Cardiac fibroblast (primary cell): ENCODE measurements at regions not wholly inside any gene's neighbourhood (a gene's known extent, or its start where the extent isn't known, plus 50 kb on each side); places are given as distances from the start of the nearest gene placed in this dataset.
"Not testable (repeated sequence)": the region's sequence is repeated elsewhere in the genome, so short reads cannot be mapped to it uniquely, and the experiment has no call there.

Experiments used
- DNase-seq, 2 donors: peaks; one replicate each; pipeline versions ENCODE4 v3.0.0 to v3.0.0-alpha.2; 2010; ENCODE audit warnings: low read depth in 2 of 2
- H3K4me3 ChIP-seq, 2 donors: replicated peaks in 1 of 2; 1 replicate in 1 of 2; 2 replicates in 1 of 2; pipeline ENCODE4 v1.5.1; 2011; ENCODE audit warnings: low read depth in 2 of 2, low read length in 2 of 2, mild to moderate bottlenecking in 2 of 2, moderate library complexity in 1 of 2
- TF ChIP-seq, protein P1 (sequence below): IDR thresholded peaks from one replicate; pipeline ENCODE4 v1.5.1; 2011; ENCODE audit warnings: low read depth, mild to moderate bottlenecking, low read length, inconsistent platforms

DNA sequence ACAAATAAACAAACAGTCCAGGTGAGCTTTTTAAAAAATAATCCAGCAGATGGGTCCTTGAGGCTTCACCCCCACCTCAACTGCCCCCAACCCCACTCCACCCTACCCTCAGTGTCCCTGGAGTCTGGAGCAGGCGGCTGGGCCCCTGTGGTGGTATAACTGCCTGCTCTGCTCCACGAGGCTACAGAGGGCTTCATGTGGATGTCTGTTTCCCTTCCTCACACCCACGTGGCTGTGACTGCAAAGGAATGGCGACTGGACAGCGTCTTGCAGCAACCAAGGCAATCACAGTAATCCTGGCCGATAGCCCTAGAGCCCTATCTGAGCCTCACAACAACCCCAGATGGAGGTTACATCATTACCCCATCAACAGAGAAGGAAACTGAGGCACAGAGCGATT lies 76.5 kb downstream of the SLC2A10 start:
- no peak for DNase-seq
- H3K4me3 ChIP-seq = no peak overlapping the region
- TF ChIP-seq, protein P1, sequence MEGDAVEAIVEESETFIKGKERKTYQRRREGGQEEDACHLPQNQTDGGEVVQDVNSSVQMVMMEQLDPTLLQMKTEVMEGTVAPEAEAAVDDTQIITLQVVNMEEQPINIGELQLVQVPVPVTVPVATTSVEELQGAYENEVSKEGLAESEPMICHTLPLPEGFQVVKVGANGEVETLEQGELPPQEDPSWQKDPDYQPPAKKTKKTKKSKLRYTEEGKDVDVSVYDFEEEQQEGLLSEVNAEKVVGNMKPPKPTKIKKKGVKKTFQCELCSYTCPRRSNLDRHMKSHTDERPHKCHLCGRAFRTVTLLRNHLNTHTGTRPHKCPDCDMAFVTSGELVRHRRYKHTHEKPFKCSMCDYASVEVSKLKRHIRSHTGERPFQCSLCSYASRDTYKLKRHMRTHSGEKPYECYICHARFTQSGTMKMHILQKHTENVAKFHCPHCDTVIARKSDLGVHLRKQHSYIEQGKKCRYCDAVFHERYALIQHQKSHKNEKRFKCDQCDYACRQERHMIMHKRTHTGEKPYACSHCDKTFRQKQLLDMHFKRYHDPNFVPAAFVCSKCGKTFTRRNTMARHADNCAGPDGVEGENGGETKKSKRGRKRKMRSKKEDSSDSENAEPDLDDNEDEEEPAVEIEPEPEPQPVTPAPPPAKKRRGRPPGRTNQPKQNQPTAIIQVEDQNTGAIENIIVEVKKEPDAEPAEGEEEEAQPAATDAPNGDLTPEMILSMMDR = no peak

DNA sequence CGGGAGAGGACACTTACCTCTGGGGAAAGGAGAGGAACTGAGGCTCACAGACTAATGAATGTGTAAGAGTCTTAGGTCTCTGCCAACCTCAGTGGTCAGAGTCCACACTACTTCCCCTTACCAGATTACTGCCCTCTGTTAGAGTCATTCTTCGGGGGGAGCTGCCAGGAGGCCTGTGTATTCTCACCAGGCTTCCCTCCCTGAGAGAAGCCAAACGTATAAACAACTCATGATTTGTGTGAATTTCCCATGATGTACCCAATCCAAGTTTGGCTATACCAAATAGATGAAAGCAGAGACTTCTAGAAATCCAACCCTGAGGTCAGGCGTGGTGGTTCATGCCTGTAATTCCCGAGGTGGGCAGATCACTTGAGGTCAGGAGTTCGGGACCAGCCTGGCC lies 77.1 kb downstream of the SLC2A10 start:
- no peak for DNase-seq
- TF ChIP-seq, protein P1 = no peak
- no peak overlapping the region for H3K4me3 ChIP-seq

- TF ChIP-seq, protein P1 = no peak
- no peak overlapping the region for H3K4me3 ChIP-seq
- DNase-seq = no peak
Observed at GRCh38 chr20:46787991-46788762, 78.7 kb downstream of the SLC2A10 start.

DNA sequence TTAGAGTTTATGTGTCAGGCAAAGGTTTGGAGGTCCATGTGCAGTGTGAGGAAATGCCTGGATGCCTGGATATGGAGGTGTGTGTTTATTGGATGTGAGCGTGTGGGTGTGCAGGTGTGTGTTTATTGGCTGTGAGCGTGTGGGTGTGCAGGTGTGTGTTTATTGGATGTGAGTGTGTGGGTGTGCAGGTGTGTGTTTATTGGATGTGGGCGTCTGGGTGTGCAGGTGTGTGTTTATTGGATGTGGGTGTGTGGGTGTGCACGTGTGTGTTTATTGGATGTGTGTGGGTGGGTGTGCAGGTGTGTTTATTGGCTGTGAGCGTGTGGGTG lies 79.3 kb downstream of the SLC2A10 start:
- H3K4me3 ChIP-seq, DNase-seq: not testable (repeated sequence)

DNA sequence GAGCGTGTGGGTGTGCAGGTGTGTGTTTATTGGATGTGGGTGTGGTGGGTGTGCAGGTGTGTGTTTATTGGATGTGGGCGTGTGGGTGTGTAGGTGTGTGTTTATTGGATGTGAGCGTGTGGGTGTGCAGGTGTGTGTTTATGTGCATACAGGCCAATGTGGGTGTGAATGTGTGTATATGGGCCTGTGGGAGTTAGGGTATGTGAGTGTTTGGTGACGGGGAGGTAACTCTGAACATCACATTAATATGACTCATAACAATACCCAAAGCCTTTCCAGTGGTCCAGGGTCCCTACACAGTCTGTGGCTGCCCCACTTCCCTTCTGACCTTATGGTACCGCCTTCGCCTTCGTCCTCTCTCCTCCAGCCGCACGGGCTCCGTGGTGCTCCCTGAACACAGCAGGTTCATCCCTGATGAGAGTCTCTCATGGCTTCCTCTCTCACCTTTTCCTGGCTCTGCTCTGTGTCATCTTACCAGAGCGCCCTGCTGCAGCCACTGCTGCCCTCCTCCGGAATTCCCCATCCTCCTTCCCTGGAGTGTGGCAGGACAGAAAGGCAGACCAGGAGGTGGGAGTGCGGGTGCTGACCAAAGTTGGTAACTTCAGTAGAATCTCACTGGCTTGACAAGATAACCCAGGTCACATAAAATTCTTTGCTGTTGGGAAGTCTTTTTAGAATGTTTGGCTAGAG lies 80.0 kb downstream of the SLC2A10 start:
- TF ChIP-seq, protein P1 = no peak
- no peak for DNase-seq
- H3K4me3 ChIP-seq = no peak overlapping the region

DNA sequence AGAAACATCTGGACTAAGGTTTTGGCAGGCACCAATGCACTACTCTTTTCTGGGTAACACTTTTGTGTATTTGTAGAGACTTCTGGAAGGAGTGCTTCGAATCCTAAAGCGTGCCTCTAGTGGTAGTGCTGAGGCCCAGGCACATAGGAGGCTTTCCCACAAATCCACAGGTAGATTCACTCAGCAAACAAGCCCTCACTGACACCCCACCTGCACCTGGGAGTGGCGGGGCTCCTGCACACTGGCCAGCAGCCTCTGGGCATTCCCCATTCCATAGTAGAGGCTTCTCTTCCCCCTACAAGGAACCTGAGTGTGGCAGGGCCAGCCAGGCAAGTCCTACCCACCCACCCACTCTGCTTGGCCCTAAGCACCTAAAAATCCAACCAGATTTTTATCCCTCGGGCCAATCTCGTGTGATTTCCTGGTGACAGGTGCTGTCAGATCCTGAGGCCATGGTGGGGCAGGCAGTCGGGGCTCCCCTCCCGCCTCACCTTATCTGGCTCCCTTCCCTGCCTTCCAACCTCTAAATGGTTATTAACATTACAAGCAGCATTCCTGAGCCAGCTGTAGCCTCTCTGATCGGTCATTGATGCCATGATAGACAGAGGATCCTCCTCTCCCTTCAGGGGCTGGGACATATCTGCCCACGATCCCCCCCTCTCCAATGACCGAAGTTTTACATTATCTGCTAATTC lies 82.4 kb downstream of the SLC2A10 start:
- TF ChIP-seq, protein P1 = no peak
- no peak overlapping the region for H3K4me3 ChIP-seq
- no peak for DNase-seq

DNA sequence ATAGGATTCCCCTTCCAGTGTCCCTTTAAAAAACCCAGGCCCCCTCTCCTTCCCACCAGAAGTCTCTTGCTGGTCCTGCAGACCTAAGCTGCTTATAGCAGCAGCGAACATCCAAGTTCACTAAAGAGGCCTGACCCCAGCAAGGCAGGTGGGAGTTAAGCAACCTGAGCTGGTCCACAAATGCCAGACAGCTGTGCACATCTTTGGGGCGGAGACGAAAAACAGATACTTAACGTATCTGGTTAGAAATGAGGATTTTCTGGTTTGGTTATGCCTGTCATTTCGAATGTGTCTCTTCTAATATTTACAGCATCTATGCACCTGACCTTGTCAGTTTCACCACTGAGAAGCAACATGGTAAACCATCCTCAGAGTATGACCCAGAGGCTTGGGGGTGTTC lies 87.8 kb downstream of the SLC2A10 start:
- H3K4me3 ChIP-seq = no peak overlapping the region
- DNase-seq = no peak
- TF ChIP-seq, protein P1 = no peak
